Hepatocyte (in vitro differentiated cells): ENCODE measurements at regions not wholly inside any gene's neighbourhood (a gene's known extent, or its start where the extent isn't known, plus 50 kb on each side); places are given as distances from the start of the nearest gene placed in this dataset.
"Not testable (repeated sequence)": the region's sequence is repeated elsewhere in the genome, so short reads cannot be mapped to it uniquely, and the experiment has no call there.

Source experiments
- DNase-seq: peaks from one replicate; pipeline ENCODE4 v3.0.0-alpha.2; 2016; ENCODE audit warnings: low spot score
- H2AFZ ChIP-seq: fragments of 200-600 bp; sonication (generic); 2 replicates; pipeline ENCODE4 v1.6.0; 2016; ENCODE audit warnings: antibody characterized with exemption, mild to moderate bottlenecking
- H3K27ac ChIP-seq: fragments of 200-600 bp; sonication (generic); 2 replicates; pipeline ENCODE4 v1.5.1; 2016; ENCODE audit warnings: mild to moderate bottlenecking
- H3K27me3 ChIP-seq: fragments of 200-600 bp; sonication (generic); 2 replicates; pipeline ENCODE4 v1.6.1; 2016
- H3K36me3 ChIP-seq: fragments of 200-600 bp; sonication (generic); replicated peaks from 2 replicates; pipeline ENCODE4 v1.5.1; 2016; ENCODE audit warnings: low read depth; ENCODE audit not compliant: insufficient read depth
- H3K4me1 ChIP-seq: fragments of 200-600 bp; sonication (generic); 2 replicates; pipeline ENCODE4 v1.5.1; 2016; ENCODE audit warnings: mild to moderate bottlenecking, moderate library complexity; ENCODE audit not compliant: insufficient read depth
- H3K4me2 ChIP-seq: fragments of 200-600 bp; sonication (generic); 2 replicates; pipeline ENCODE4 v1.6.0; 2016
- H3K4me3 ChIP-seq: fragments of 200-600 bp; sonication (generic); 2 replicates; pipeline ENCODE4 v1.5.1; 2016; ENCODE audit warnings: mild to moderate bottlenecking
- H3K79me2 ChIP-seq: fragments of 200-600 bp; sonication (generic); 2 replicates; pipeline ENCODE4 v1.6.0; 2017; ENCODE audit warnings: mild to moderate bottlenecking
- H3K9me2 ChIP-seq: fragments of 200-600 bp; sonication (generic); replicated peaks from 2 replicates; pipeline ENCODE4 v1.6.0; 2017; ENCODE audit warnings: mild to moderate bottlenecking; ENCODE audit not compliant: insufficient read depth
- H3K9me3 ChIP-seq: fragments of 200-600 bp; sonication (generic); 2 replicates; pipeline ENCODE4 v1.5.1; 2016; ENCODE audit warnings: low read depth, mild to moderate bottlenecking
- H4K20me1 ChIP-seq: fragments of 200-600 bp; sonication (generic); 2 replicates; pipeline ENCODE4 v1.6.0; 2016; ENCODE audit warnings: mild to moderate bottlenecking; ENCODE audit not compliant: insufficient read depth, poor library complexity, severe bottlenecking
- EZH2 ChIP-seq: fragments of 200-600 bp; sonication (generic); IDR thresholded peaks from 2 replicates; pipeline ENCODE4 v1.6.1; 2016; ENCODE audit warnings: antibody characterized with exemption, mild to moderate bottlenecking, borderline replicate concordance
- EZH2phosphoT487 ChIP-seq: fragments of 200-600 bp; sonication (generic); IDR thresholded peaks from one replicate; pipeline ENCODE4 v1.6.1; 2018; ENCODE audit warnings: antibody characterized with exemption, mild to moderate bottlenecking, low read depth, moderate library complexity; ENCODE audit not compliant: unreplicated experiment, severe bottlenecking
- WGBS: methylation state at CpG from one replicate; pipeline ENCODE4 v1.1.6; 2016; ENCODE audit warnings: low lambda C conversion rate; ENCODE audit errors: missing lambda C conversion rate; 5-methylcytosine and 5-hydroxymethylcytosine counted together
- TF ChIP-seq, protein P1 (sequence below): fragments of 200-600 bp; sonication (generic); IDR thresholded peaks from 2 replicates; pipeline ENCODE4 v1.5.1; 2016; ENCODE audit warnings: antibody characterized with exemption, mild to moderate bottlenecking; ENCODE audit not compliant: poor library complexity

DNA sequence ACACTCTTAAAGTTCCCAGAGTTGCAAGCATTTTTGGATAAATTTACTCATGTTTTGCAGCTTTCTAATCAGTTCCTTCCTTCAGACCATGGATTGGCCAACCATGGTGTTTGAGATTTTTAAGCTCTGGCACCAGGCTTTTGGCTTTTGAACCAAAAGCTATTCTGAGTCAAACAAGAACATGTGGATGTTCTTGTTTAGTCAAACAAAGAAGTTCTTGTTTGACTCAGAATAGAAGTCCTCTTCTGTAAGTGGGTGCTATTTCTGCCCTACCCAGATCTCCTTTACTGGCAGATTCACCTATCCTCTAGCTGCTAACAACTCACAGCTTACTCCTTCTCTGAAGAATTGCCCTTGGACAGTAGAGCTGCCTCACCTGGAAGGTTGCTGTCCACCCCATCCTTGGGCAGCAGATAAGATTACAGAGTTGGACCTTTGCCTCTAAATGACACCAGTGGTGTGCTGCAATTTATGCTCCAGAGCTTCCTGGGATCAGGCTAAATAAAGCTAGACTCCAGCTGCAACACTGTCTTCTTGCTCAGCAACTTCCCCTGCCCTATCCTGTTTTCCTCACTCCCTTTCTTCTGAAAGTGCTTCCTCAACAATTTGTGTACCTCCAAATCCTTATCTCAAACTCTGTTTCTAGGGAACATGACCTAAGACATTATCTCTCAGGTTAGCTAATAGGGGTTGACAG is 65.6 kb downstream of the COL6A6 start:
- Histone ChIP-seq H2AFZ (no peak overlapping the region), H3K36me3 (no peaks in the 10 kb centered on the region), H3K79me2 (no peaks in the 10 kb centered on the region), H3K27me3 (no peaks in the 10 kb centered on the region), H3K9me3 (no peaks in the 10 kb centered on the region), H3K4me3 (no peak overlapping the region), H4K20me1 (no peaks in the 10 kb centered on the region), H3K4me1 (no peaks in the 10 kb centered on the region), H3K27ac (peak overlapping the region; percentile 8), H3K4me2 (no peak overlapping the region), H3K9me2 (no peaks in the 10 kb centered on the region)
- TF ChIP-seq EZH2 (no peak), EZH2phosphoT487 (no peak)
- TF ChIP-seq, protein P1, sequence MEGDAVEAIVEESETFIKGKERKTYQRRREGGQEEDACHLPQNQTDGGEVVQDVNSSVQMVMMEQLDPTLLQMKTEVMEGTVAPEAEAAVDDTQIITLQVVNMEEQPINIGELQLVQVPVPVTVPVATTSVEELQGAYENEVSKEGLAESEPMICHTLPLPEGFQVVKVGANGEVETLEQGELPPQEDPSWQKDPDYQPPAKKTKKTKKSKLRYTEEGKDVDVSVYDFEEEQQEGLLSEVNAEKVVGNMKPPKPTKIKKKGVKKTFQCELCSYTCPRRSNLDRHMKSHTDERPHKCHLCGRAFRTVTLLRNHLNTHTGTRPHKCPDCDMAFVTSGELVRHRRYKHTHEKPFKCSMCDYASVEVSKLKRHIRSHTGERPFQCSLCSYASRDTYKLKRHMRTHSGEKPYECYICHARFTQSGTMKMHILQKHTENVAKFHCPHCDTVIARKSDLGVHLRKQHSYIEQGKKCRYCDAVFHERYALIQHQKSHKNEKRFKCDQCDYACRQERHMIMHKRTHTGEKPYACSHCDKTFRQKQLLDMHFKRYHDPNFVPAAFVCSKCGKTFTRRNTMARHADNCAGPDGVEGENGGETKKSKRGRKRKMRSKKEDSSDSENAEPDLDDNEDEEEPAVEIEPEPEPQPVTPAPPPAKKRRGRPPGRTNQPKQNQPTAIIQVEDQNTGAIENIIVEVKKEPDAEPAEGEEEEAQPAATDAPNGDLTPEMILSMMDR: no peak
- DNase-seq: peak; percentile 30

DNA sequence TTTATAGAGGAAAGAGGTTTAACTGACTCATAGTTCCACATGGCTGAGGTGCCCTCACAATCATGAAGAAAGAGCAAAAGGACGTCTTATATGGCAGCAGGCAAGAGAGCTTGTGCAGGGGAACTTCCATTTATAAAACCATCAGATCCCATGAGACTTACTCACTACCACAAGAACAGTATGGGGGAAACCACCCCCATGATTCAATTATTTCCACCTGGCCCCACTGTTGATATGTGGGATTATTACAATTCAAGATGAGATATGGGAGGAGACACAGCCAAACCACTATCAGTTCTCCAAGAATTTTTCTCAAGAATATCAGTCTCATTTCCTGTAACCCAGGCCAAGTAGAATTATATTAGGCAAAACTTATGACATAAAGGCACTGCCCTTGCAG is 77.8 kb downstream of the COL6A6 start:
- not testable (repeated sequence) for H3K4me3 ChIP-seq, H3K27ac ChIP-seq, H3K4me2 ChIP-seq, DNase-seq, H3K9me3 ChIP-seq, H3K79me2 ChIP-seq, H3K27me3 ChIP-seq, H3K36me3 ChIP-seq, H2AFZ ChIP-seq, H3K4me1 ChIP-seq, H3K9me2 ChIP-seq, H4K20me1 ChIP-seq
- WGBS: 83% methylated on average over 1 of the region's 1 CpG

DNA sequence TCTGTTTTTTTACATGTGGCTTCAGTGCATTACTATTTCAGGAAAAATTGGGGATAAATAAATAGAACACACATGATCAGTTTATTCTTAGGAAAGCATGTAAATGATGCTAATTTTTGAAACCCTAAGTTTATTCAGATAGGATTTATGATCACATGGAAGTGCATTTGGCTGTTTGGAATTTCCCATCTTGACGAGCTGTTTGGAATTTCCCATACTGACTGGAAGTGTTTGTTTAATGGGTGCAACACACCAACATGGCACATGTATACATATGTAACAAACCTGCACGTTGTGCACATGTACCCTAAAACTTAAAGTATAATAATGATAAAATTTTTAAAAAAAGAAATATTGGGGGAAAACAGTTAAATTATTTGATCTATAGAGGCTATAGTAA is 79.5 kb downstream of the COL6A6 start:
- Histone ChIP-seq H3K79me2 (no peaks in the 10 kb centered on the region), H4K20me1 (no peaks in the 10 kb centered on the region), H2AFZ (no peak overlapping the region), H3K27me3 (no peaks in the 10 kb centered on the region), H3K27ac (no peak overlapping the region), H3K9me2 (no peaks in the 10 kb centered on the region), H3K4me3 (no peak overlapping the region), H3K36me3 (no peaks in the 10 kb centered on the region), H3K9me3 (no peaks in the 10 kb centered on the region), H3K4me1 (no peaks in the 10 kb centered on the region), H3K4me2 (no peak overlapping the region)
- no peak for DNase-seq
- TF ChIP-seq, protein P1: no peak
- no peak for TF ChIP-seq EZH2phosphoT487
- no peak for TF ChIP-seq EZH2
- 79% methylated on average over 2 of the region's 2 CpGs for WGBS

DNA sequence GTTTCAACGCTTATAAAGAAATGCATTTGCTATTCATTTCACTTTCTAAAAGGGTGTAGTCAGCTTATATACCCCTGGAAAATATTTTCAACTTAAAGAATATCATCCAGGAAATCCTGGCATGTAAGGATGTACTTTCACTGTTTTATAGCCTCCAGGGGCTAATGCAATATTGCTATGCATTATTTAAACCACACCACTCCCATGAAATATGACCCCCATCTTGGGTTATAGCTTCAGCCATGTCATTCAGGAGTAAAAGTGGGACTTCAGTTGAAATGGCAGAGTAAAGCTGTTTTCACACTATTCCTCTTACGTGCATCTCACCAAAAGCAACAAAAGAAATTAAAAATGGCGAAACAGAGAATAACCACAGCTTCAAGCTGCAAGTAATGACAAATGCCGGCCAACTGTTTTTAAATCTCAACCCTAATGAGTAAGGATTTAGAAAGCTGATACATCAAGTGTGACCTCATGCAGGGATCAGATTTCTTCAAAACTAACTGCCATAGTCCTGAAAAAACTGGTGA is 84.5 kb downstream of the COL6A6 start:
- Histone ChIP-seq H3K9me3 (no peaks in the 10 kb centered on the region), H2AFZ (no peak overlapping the region), H3K4me2 (no peak overlapping the region), H3K27ac (no peak overlapping the region), H3K36me3 (no peaks in the 10 kb centered on the region), H3K79me2 (no peaks in the 10 kb centered on the region), H3K4me1 (no peaks in the 10 kb centered on the region), H3K4me3 (no peak overlapping the region), H3K27me3 (no peaks in the 10 kb centered on the region), H3K9me2 (no peaks in the 10 kb centered on the region), H4K20me1 (no peaks in the 10 kb centered on the region)
- no peak for TF ChIP-seq EZH2phosphoT487
- TF ChIP-seq EZH2: no peak
- TF ChIP-seq, protein P1: no peak
- DNase-seq: no peak
- 67% methylated on average over 4 of the region's 4 CpGs for WGBS
